NOMO-1 treated with dmso at 0.1 percent for 144 hours (cell line): ENCODE measurements at regions not wholly inside any gene's neighbourhood (a gene's known extent, or its start where the extent isn't known, plus 50 kb on each side); places are given as distances from the start of the nearest gene placed in this dataset.
"Not testable (repeated sequence)": the region's sequence is repeated elsewhere in the genome, so short reads cannot be mapped to it uniquely, and the experiment has no call there.

Source experiments
- DNase-seq: peaks from one replicate; lab custom pipeline; 2025; ENCODE audit not compliant: unreplicated experiment; lab: John Stamatoyannopoulos, UW

GRCh38 chr14:82872494-82872893 is 1338.8 kb upstream of the SEL1L start:
- no peak for DNase-seq

GRCh38 chr14:82878951-82879350 is 1345.3 kb upstream of the SEL1L start:
- DNase-seq, result no peak

- DNase-seq, result no peak
These were observed 1346.4 kb upstream of the SEL1L start for GRCh38 chr14:82879949-82880535.

GRCh38 chr14:82886670-82887069 is 1353.0 kb upstream of the SEL1L start:
- DNase-seq, result no peak

GRCh38 chr14:82889701-82890100 is 1356.0 kb upstream of the SEL1L start:
- DNase-seq, result no peak

- DNase-seq, result no peak
These were observed 1362.8 kb upstream of the SEL1L start for GRCh38 chr14:82896476-82896875.

GRCh38 chr14:82897469-82898308 is 1364.0 kb upstream of the SEL1L start:
- no peak for DNase-seq

GRCh38 chr14:82905762-82906161 is 1372.1 kb upstream of the SEL1L start:
- DNase-seq, result no peak

GRCh38 chr14:82911930-82912329 is 1378.3 kb upstream of the SEL1L start:
- DNase-seq, result no peak

- DNase-seq, result no peak
These were observed 1379.7 kb upstream of the SEL1L start for GRCh38 chr14:82913396-82913795.

- no peak for DNase-seq
These were observed 1381.7 kb upstream of the SEL1L start for GRCh38 chr14:82915381-82915780.

GRCh38 chr14:82935691-82936090 is 1402.0 kb upstream of the SEL1L start:
- DNase-seq, result no peak

- no peak for DNase-seq
These were observed 1417.5 kb upstream of the SEL1L start for GRCh38 chr14:82951171-82951570.

GRCh38 chr14:82963756-82964155 is 1430.1 kb upstream of the SEL1L start:
- DNase-seq, result no peak

- no peak for DNase-seq
These were observed 1454.0 kb upstream of the SEL1L start for GRCh38 chr14:82987502-82988124.

- DNase-seq, result not testable (repeated sequence)
These were observed 1460.9 kb upstream of the SEL1L start for GRCh38 chr14:82994547-82994946.

- no peak for DNase-seq
These were observed 1466.1 kb upstream of the SEL1L start for GRCh38 chr14:82999802-83000201.

- DNase-seq, result no peak
These were observed 1470.9 kb upstream of the SEL1L start for GRCh38 chr14:83004456-83005006.

- no peak for DNase-seq
These were observed 1472.5 kb upstream of the SEL1L start for GRCh38 chr14:83006121-83006670.

- DNase-seq, result not testable (repeated sequence)
These were observed 1473.4 kb upstream of the SEL1L start for GRCh38 chr14:83007052-83007451.

GRCh38 chr14:83007641-83008225 is 1474.1 kb upstream of the SEL1L start:
- DNase-seq, result no peak
